ENCODE measurements at regions not wholly inside any gene's neighbourhood (a gene's known extent, or its start where the extent isn't known, plus 50 kb on each side); places are given as distances from the start of the nearest gene placed in this dataset.
A peak's percentile ranks its signal among the peaks of the same experiment; 100 is the strongest.
"Not testable (repeated sequence)": the region's sequence is repeated elsewhere in the genome, so short reads cannot be mapped to it uniquely, and the experiment has no call there.

DNA sequence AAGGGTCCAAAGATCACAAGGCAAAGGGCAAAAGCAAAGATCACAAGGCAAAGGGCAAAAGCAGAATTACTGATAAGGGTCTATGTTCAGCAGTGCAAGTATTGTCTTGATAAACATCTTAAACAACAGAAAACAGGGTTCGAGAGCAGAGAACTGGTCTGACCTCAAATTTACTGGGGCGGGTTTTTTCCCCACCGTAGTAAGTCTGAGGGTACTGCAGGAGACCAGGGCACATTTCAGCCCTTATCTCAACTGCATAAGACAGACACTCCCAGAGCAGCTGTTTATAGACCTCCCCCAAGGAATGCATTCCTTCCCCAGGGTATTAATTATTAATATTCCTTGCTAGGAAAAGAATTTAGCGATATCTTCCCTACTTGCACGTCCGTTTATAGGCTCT is 61.3 kb downstream of the ZNF860 start:
- ATAC-seq; DNase-seq (ENCODE audit: missing footprints); intact Hi-C loops (cut with DNase I): not testable (repeated sequence)

DNA sequence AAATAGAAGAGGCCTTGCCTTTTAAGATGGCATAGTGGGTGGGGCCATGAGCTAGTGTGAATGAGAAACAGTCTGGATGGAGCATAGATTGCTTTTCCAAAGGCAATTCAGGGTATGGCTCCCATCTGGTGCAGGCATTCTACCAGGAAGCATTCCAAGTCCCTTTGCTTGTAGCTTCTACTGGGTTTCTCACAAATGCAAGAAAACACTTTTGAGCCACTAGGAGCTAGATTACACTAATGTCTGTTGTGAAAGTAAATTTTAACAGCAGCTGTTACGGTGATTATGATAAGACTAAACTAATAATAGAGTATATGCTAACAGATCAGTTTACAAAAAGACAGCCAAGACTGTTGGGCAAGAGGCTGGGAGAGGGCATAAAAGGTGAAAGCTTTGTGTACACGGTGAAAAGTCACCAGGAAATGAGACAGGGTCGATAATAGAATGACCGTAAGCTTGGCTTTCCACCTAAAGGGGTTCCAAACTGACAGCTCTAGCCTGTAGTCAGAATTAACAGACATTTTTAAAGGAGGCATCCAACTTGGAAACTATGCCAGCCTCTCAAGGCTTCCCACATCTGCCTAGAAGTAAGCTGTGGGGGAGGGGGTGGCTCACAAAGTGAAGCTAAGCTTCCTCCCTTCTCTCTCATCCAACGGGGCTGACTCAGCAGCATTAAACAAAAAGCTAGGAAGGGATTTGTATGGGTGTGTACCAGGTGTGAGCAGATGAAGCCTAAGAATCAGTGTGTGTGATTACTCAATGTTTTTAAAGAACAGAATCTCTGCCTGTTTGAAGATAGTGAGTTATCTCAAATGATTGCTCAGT is 61.1 kb upstream of the GPD1L start:
- no peak for DNase-seq (ENCODE audit: missing footprints)
- intact Hi-C loops (cut with DNase I) = loop anchor here (1.0 to 5.0 kb wide), 2 partner anchors 62 to 87 kb away; no protein-coding TSS in a partner anchor
- ATAC-seq = peak; percentile 89

DNA sequence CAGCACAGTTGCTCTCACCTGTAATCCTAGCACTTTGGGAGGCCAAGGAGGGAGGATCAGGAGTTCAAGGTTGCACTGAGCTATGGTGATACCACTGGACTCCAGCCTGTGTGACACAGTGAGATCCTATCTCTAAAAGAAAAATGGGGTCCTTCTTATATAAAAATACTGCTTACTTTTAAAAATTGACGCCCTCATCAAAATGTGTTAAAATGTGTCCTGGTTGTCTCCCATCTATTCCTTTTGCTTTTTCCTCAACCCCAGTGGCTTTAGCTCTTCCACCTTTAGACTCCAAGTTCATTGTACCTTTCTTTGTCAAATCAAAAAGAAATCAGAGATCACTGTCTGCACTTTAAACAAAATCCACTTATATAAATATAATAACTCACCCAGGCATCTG is 60.3 kb upstream of the GPD1L start:
- ATAC-seq (no peak), DNase-seq (ENCODE audit: missing footprints) (no peak)
- intact Hi-C loops (cut with DNase I) = loop anchor here (5.0 kb wide), 1 partner anchor 86 kb away; no protein-coding TSS in a partner anchor

DNA sequence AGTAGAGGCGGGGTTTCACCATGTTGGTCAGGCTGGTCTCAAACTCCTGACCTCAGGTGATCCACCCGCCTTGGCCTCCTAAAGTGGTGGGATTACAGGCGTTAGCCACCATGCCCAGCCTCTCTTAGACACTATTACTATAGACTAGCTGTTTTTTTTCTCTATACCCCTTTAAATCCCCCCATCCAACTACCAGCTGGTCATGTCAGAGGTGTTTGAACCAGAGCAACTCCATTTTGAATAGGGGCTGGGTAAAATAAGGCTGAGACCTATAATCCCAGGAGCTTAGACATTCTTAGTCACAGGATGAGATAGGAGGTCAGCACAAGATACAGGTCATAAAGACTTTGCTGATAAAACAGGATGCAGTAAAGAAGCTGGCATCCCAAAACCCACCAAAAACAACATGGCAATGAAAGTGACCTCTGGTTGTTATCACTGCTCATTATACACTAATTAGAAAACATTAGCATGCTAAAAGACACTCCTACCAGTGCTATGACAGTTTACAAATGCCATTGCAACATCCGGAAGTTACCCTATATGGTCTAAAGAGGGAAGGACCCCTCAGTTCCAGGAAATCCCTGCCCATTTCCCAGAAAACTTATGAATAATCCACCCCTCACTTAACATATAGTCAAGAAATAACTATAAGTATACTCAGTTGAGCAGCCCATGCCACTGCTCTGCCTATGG is 57.8 kb upstream of the GPD1L start:
- intact Hi-C loops (cut with DNase I) = loop anchor here (5.0 kb wide), 1 partner anchor 84 kb away; no protein-coding TSS in a partner anchor
- ATAC-seq = no peak
- no peak for DNase-seq (ENCODE audit: missing footprints)

- intact Hi-C loops (cut with DNase I) = loop anchor here (5.0 kb wide), 1 partner anchor 82 kb away; no protein-coding TSS in a partner anchor
- DNase-seq (ENCODE audit: missing footprints) (no peak), ATAC-seq (no peak)
These were observed 56.5 kb upstream of the GPD1L start for GRCh38 chr3:32049916-32050315.

- DNase-seq (ENCODE audit: missing footprints); ATAC-seq; intact Hi-C loops (cut with DNase I): not testable (repeated sequence)
These were observed 54.2 kb upstream of the GPD1L start for GRCh38 chr3:32052230-32052629.

- intact Hi-C loops (cut with DNase I); ATAC-seq; DNase-seq (ENCODE audit: missing footprints): not testable (repeated sequence)
These were observed 53.6 kb upstream of the GPD1L start for GRCh38 chr3:32052851-32053250.

DNA sequence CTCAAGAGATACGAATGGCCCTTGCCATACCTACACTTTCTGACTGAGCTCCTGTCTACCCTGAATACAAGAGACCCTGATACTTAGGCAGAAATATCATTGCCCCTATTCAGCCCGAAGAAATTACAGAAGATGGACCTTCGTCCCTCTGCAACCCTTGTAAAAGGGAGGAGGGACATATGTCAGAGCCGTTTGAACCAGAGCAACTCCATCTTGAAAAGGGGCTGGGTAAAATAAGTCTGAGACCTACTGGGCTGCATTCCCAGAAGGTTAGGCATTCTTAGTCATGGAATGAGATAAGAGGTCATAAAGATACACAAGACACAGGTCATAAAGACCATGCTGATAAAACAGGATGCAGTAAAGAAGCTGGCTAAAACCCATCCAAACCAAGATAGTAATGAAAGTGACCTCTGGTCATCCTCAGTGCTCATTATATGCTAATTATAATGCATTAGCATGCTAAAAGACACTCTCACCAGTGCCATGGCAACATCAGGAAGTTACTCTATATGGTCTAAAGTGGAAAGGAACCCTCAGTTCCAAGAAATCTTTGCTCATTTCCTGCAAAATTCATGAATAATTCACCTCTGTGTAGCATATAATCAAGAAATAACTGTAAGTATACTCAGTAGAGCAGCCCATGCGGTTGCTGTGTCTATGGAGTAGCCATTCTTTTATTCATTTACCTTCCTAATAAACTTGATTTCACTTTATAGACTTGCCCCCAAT is 49.7 kb upstream of the GPD1L start:
- DNase-seq (ENCODE audit: missing footprints) (no peak), ATAC-seq (no peak)
- intact Hi-C loops (cut with DNase I) = no loop called here

All from Right ventricle myocardium inferior (tissue), 1 donor.